Activated CD4-positive, alpha-beta T cell treated with anti-CD3 and anti-CD28 coated beads for 24 hours (primary cell): ENCODE measurements at regions not wholly inside any gene's neighbourhood (a gene's known extent, or its start where the extent isn't known, plus 50 kb on each side); places are given as distances from the start of the nearest gene placed in this dataset.

Experiments used
- DNase-seq, 2 donors: peaks; one replicate each; pipeline ENCODE4 v3.0.0-alpha.2; 2020; ENCODE audit warnings: low read depth in 2 of 2

DNA sequence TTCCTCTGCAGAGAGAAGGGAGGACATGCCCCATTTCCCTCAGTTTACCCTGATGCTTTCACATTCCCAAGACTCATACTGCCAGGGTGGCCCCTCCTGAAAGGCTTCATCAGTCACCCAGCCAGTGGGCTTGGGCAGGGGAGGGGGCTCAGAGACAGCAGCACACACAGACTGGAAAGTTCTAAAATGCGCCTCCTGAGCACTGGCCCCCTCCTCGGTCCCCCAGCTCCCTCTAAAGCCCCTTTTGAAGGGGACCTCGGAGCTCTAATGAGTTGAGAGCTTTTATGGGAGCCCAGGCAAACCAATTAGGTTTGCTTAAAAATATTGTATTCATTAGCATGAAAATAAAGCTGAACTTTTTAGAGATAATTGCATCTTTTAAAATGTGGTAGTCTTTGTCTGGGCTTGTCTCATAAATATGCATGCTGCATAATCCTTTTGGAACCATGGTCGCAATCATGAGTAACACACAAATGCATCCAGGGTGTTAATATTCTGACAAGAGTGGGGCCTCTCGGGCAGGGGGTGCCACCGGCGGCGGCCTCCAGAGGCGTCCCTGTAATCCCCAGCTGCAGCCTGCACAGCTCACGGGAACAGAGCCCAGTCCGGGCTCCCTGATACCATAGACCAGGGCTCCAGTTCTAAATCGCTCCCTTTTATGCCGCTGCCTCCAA lies 78.5 kb downstream of the RPLP1 start:
- no peak for DNase-seq

GRCh38 chr15:69531665-69532027 lies 79.0 kb downstream of the RPLP1 start:
- DNase-seq, result no peak

GRCh38 chr15:69532066-69532465 lies 79.4 kb downstream of the RPLP1 start:
- DNase-seq, result no peak

GRCh38 chr15:69532856-69533255 lies 80.2 kb downstream of the RPLP1 start:
- DNase-seq, result no peak

DNA sequence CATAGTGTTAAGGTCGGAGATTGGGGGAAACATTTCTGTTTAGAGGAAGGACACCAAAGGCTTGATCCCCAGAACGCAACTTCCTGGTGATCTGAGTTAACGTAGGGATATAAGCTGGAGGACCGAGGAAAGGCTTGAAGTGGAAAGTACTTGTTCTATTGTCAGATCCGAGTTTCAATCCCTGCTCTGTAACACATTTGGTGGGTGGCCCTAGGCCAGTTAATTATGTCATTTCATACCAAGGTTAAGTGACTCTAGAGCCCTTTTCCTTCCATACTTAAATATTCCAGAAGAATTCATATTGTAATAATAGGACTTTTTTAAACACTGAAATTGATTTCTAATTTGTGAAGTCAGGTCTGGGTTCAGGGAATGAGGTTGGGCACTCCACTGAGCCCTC lies 80.9 kb downstream of the RPLP1 start:
- no peak for DNase-seq

- no peak for DNase-seq
These were observed 82.6 kb downstream of the RPLP1 start for GRCh38 chr15:69535101-69535638.

DNA sequence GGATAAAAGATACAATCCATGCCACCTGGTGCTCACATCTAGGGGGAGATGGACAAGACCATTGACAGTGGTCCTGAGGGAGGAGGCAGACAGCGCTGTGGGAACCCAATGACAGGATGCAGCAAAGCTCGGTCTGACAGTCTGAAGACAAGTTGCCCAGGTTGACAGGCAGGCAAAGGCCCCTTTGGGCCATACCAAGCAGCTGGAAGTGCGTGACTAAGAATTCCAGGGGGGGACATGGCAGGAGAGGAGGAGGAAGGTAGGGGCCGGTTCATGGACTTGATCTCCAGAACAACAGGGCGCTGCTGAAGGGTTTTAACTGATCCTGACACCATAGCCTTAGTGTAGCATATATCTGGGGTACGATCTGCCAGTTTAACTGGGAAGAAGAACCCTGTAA lies 83.4 kb downstream of the RPLP1 start:
- no peak for DNase-seq

GRCh38 chr15:69536726-69537512 lies 84.3 kb downstream of the RPLP1 start:
- no peak for DNase-seq

DNA sequence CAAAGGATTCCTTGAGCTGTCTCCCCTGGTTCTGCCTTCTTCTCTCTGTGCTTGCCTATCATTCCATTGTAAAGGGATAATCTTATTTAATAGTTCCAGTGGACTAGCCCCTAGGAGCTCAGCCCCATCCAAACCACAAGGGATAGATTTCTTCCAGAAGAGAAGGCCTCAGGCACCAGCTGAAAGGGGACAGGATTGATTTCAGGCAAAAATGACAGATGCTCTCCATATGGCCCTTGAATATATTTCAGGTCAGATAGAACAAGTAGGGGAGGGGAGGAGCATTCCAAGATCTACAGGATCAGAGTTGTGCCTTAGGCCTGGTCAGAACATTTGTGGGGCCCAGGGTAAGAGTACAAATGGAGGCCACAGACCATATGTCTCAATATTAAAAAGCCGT lies 85.3 kb downstream of the RPLP1 start:
- DNase-seq, result no peak

- DNase-seq, result no peak
These were observed 85.8 kb downstream of the RPLP1 start for GRCh38 chr15:69538379-69538778.

DNA sequence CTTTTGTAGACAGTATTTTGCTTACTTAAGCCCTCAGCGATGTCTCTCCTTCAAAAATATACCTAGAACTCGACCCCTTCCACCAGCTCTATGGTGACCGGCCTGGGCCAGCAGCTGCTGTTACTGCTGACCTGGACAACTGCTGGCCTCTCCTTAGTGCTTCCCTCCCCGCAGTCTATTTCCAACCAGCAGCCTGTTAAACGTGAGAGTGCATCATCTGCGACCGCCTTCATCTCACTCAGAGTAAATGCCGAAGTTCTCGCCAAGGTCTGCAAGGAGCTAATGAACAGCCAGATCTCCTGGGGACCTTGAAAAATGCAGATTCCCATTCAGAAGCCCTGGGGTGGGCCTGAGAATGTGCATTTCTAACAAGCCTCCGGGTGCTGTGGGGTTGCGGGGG lies 86.7 kb downstream of the RPLP1 start:
- no peak for DNase-seq

- DNase-seq, result no peak
These were observed 88.0 kb downstream of the RPLP1 start for GRCh38 chr15:69540622-69541021.

DNA sequence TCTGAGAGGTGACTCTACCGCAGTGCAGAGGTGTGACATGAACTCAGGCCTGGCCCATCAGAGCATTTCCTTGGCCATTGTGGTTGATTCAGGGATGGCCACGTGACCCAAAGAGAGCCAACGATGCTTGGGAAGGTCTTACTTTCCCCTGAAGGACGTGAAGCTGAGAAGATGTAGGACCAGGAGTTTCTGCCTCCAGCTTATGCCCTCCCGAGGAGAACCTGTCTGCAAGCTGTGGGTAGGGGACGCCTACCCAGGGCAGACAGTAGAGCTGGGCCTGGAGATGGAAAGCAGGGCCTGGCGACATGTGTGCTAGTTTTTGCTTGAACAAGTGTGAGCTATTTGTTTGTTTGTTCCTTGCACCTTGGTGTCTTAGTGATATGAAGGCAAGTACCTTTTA lies 89.4 kb downstream of the RPLP1 start:
- no peak for DNase-seq

DNA sequence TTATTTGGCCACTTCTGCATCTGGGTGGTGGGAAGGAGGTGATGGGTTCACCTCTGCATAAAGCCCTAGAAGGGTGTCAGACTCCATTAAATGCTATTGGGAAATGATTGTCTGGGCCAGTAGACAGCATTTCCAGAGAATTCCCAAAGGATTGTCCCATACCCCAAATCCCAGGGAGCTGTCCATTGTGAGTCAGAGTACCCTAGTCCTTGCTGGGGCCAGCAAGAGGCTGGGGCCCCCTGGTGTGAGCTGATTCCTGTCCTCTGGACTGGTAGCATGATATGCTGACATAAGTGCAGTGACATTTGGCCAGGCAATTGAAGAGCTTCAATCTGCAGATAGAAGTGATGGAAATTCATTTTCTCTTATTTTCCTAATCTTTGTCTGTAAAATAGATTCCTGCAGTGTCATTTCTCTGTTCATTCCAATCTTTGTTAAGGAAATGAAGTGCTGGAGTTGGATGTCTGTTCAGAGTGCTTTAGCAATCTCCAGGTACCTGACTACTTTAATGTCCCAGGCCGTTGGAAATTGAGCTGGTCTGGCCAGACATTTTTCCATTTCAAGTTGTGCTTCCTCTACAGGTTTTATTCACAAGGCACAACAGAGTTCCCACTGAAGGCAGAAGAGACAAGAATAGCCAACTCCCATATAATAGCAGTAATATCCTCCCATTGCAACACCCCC lies 91.2 kb downstream of the RPLP1 start:
- DNase-seq, result no peak

DNA sequence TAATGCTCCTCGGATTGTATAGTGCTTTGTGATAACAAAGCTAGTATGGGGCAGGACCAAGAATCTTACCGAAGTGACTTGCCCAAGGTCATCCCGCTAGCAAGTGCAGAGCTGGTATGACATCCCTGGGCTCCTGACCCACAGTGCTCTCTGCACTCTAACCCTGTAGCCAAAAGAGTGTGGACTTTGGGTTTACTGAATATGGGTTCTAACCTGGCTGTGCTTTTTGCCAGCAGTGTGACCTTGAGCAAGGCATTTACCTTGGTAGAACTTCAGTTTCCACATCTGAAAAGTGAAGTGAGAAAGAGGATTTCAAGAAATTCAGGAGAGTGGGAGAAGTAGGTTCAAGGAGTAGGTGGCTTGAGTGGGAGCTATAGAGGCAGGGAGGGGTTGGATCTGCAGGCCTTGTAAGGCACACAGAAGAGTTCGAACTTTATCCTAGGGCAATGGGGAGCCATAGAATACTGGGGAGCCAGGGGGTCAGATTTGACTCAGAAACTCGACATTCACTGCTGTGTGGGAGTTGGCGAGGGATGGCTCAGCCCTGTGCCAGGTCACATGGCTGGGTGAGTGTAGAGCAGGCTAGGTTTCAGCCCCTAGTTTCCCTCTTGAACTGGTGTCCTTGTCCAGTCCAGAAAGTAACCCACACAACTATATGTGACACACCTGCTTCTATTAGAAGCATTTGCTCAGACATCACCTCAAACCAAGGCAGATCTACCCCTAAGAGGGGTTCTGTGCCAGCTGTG lies 91.9 kb downstream of the RPLP1 start:
- no peak for DNase-seq

- DNase-seq, result no peak
These were observed 93.6 kb downstream of the RPLP1 start for GRCh38 chr15:69546182-69546581.

DNA sequence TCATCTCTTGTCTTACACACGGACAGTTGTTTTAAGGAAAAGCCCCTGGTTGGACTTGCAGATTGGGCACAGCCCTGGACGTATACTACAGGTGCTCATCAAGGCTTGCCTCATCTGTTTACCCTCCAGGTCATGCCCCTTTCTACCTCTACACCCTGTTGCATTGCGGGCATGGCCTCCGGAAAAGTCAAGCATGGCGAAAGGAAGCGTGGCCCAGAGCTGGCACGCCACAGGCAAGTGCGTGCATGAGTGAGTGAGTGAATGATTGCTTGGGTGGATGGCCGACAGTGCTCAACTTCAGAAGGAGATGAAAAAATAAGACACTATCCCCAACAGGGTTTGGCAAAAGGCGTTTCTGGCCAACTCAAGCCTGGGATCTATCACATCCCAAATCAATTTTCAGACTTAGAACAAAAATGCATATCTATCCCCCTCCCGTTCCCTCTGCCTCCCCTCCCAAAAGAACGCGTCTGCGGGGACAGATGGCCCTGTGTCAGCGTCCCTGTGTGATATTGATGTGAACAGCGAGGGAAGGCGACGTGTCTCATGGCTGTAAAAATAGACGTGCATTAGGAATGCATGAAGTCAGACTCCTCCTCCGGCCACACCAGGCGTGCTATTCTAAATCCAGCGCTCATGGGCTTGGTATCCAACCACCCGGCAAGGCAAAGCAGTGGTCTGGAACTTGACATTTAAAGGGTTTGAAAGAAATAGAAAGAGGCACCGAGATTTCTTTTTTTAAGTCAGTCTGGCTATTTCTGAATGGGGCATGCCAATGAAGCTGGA lies 96.0 kb downstream of the RPLP1 start:
- no peak for DNase-seq

DNA sequence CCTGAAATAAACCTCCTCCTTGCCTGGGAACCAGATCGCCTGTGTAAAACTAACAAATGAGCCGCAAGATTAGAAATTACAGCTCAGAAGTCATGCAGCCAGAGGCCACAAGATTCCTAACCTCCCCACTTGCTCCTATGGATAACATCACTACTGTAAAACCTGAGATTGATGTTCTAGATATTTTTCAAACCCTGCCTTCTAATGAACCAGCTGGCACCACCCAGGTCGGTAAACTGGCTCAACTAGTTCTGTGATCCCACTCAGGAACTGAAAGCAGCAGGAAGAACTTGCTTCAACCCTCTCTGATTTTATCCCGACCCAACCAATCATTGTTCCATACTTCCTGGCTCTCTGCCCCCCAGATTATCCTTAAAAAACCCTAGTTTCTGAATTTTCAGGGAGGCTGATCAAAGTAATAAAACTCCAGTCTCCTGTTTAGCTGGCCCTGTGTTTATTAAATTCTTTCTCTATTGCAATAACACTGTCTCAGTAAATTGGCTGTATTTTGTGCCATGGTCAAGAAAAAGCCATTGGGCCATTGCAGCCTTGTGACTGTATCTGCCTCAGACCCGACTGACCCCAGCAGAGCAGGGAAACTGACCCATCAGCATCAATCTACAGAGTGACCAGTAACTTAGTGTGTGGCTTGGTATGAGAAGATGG lies 98.9 kb downstream of the RPLP1 start:
- no peak for DNase-seq

GRCh38 chr15:69552057-69552815 lies 99.6 kb downstream of the RPLP1 start:
- no peak for DNase-seq

DNA sequence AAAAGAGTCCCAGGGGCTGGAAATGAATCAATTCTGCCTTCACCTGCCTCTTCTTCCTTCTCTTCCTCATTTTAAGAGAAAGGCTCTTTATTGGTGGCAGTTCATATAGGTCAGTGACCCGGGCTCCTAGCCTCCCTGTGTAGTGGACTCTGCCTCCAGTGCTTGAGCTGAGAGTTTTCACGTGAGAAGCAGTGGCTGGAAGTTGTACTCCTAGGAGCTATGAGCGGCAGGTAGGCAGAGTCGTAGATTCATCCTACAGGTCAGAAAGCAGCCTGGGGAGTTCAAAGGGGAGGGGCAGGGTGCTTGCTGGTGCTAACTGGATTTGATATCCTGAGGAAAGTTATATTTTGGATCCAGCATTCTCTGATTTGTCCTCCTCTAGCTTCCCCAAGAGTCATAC lies 101.1 kb downstream of the RPLP1 start:
- DNase-seq, result no peak
